Panc1 (cell line): ENCODE measurements at regions not wholly inside any gene's neighbourhood (a gene's known extent, or its start where the extent isn't known, plus 50 kb on each side); places are given as distances from the start of the nearest gene placed in this dataset.

Experiments
- CTCF ChIP-seq: fragments of 450-650 bp; IDR thresholded peaks from 2 replicates; pipeline ENCODE4 v1.5.1; 2017; ENCODE audit warnings: mild to moderate bottlenecking
- REST ChIP-seq, 2 experiments: IDR thresholded peaks; 2 replicates each; pipeline ENCODE4 v1.6.1; 2011 to 2012; ENCODE audit warnings: low read depth in 2 of 2, control low read depth in 1 of 2, low read length in 1 of 2, mild to moderate bottlenecking in 1 of 2, moderate library complexity in 1 of 2; ENCODE audit not compliant: insufficient read depth in 1 of 2

- TF ChIP-seq CTCF (no peak), REST (IDR thresholded peaks at IDR 0.05; ENCODE audit: insufficient read depth in 1 of 2, low read depth in 2 of 2, low read length in 1 of 2) (no peak)
Measured at GRCh38 chr18:78601923-78602322, 377.7 kb upstream of the SALL3 start.
